WTC11 (cell line): ENCODE measurements at regions not wholly inside any gene's neighbourhood (a gene's known extent, or its start where the extent isn't known, plus 50 kb on each side); places are given as distances from the start of the nearest gene placed in this dataset.

Experiments used
- ATAC-seq: fragments of 200-7000 bp; cut with Tn5 transposase; 2 replicates; pipeline ENCODE4 v1.10.0; 2021; ENCODE audit warnings: mild to moderate bottlenecking, moderate library complexity
- CTCF ChIA-PET: fragments of 300-600 bp; sonication (Branson Sonifier 250); formaldehyde crosslinking; loops from one replicate; lab custom pipeline; 2021; ENCODE audit warnings: antibody characterized with exemption; lab: Charles Lee
- POLR2A ChIA-PET: fragments of 350-600 bp; sonication (Branson Sonifier 250); formaldehyde crosslinking; loops from one replicate; lab custom pipeline; 2021; ENCODE audit warnings: antibody characterized with exemption; lab: Charles Lee
- DNase-seq: peaks from one replicate; pipeline ENCODE4 v3.0.0; 2021; ENCODE audit warnings: low spot score
- H3K27ac Mint-ChIP-seq: 2 replicates; pipeline ENCODE4 v1.8.0; 2021; ENCODE audit warnings: mixed read lengths
- H3K27me3 Mint-ChIP-seq: 2 replicates; pipeline ENCODE4 v1.8.0; 2021; ENCODE audit warnings: low read depth, mild to moderate bottlenecking, moderate library complexity, mixed read lengths
- H3K36me3 Mint-ChIP-seq: 2 replicates; pipeline ENCODE4 v1.8.0; 2021; ENCODE audit warnings: mixed read lengths
- H3K4me1 Mint-ChIP-seq: 2 replicates; pipeline ENCODE4 v1.8.0; 2022; ENCODE audit warnings: mixed read lengths
- H3K4me3 Mint-ChIP-seq: 2 replicates; pipeline ENCODE4 v1.8.0; 2021; ENCODE audit warnings: mild to moderate bottlenecking, moderate library complexity, mixed read lengths
- H3K9me3 Mint-ChIP-seq: 2 replicates; pipeline ENCODE4 v1.8.0; 2021; ENCODE audit warnings: mixed read lengths
- AR ChIP-seq: fragments of 250-450 bp; sonication (Bioruptor Pico); IDR thresholded peaks from 2 replicates; pipeline ENCODE4 v1.9.0; 2021; ENCODE audit warnings: mild to moderate bottlenecking
- CREM ChIP-seq: sonication (generic); formaldehyde crosslinking; IDR thresholded peaks from 2 replicates; pipeline ENCODE4 v1.8.1; 2022; ENCODE audit warnings: mild to moderate bottlenecking, missing genetic modification reagents, moderate library complexity
- E2F5 ChIP-seq: sonication (generic); formaldehyde crosslinking; IDR thresholded peaks from 2 replicates; pipeline ENCODE4 v1.8.1; 2022; ENCODE audit warnings: mild to moderate bottlenecking, moderate library complexity, missing genetic modification reagents
- ESRRA ChIP-seq: sonication (generic); formaldehyde crosslinking; IDR thresholded peaks from 2 replicates; pipeline ENCODE4 v1.8.1; 2022; ENCODE audit warnings: mild to moderate bottlenecking, missing genetic modification reagents, borderline replicate concordance
- JUN ChIP-seq: sonication (generic); formaldehyde crosslinking; IDR thresholded peaks from 2 replicates; pipeline ENCODE4 v1.8.0; 2023; ENCODE audit warnings: mild to moderate bottlenecking, missing genetic modification reagents
- NR2C2 ChIP-seq: sonication (generic); formaldehyde crosslinking; IDR thresholded peaks from 2 replicates; pipeline ENCODE4 v1.8.0; 2022; ENCODE audit warnings: mild to moderate bottlenecking, missing genetic modification reagents
- PREB ChIP-seq: sonication (generic); formaldehyde crosslinking; IDR thresholded peaks from 2 replicates; pipeline ENCODE4 v1.8.1; 2022; ENCODE audit warnings: mild to moderate bottlenecking, missing genetic modification reagents, moderate library complexity, borderline replicate concordance
- SMAD3 ChIP-seq: sonication (generic); formaldehyde crosslinking; IDR thresholded peaks from 2 replicates; pipeline ENCODE4 v1.8.0; 2022; ENCODE audit warnings: missing genetic modification reagents, mild to moderate bottlenecking, borderline replicate concordance
- ZMAT4 ChIP-seq: fragments of 250-450 bp; sonication (Bioruptor Pico); IDR thresholded peaks from 2 replicates; pipeline ENCODE4 v1.9.0; 2021; ENCODE audit warnings: mild to moderate bottlenecking
- ZNF121 ChIP-seq: sonication (generic); formaldehyde crosslinking; IDR thresholded peaks from 2 replicates; pipeline ENCODE4 v1.8.0; 2023; ENCODE audit warnings: missing genetic modification reagents
- ZNF425 ChIP-seq: fragments of 250-450 bp; sonication (Bioruptor Pico); conservative IDR thresholded peaks from 2 replicates; pipeline ENCODE4 v1.9.0; 2021; ENCODE audit warnings: mild to moderate bottlenecking
- ZNF512 ChIP-seq: sonication (generic); formaldehyde crosslinking; IDR thresholded peaks from 2 replicates; pipeline ENCODE4 v1.8.1; 2022; ENCODE audit warnings: missing genetic modification reagents, borderline replicate concordance
- ZNF532 ChIP-seq: fragments of 250-450 bp; sonication (Bioruptor Pico); IDR thresholded peaks from 2 replicates; pipeline ENCODE4 v1.9.0; 2021; ENCODE audit warnings: mild to moderate bottlenecking, borderline replicate concordance

- no peak for TF ChIP-seq E2F5
Measured at GRCh38 chr11:24408202-24408601, 88.7 kb upstream of the LUZP2 start (continued).

GRCh38 chr11:24411791-24412190 is 85.1 kb upstream of the LUZP2 start:
- H3K27me3 Mint-ChIP-seq, result no peaks in the 10 kb centered on the region
- no peak overlapping the region for H3K27ac Mint-ChIP-seq
- TF ChIP-seq ESRRA (CRISPR knock-in tag) (no peak), CREM (CRISPR knock-in tag) (no peak), ZNF512 (CRISPR knock-in tag) (no peak), ZNF425 (CRISPR knock-in tag) (no peak), AR (no peak), PREB (CRISPR knock-in tag) (no peak), JUN (no peak), ZNF121 (no peak), ZMAT4 (no peak)
- H3K4me3 Mint-ChIP-seq, result no peak overlapping the region
- H3K36me3 Mint-ChIP-seq, result peaks cover 3% of the 10 kb centered on the region
- no peaks in the 10 kb centered on the region; the same call in 1 of the 2 replicates for H3K4me1 Mint-ChIP-seq
- DNase-seq, result no peak
- no peak for ATAC-seq
- CTCF ChIA-PET, result no interaction called here
- POLR2A ChIA-PET, result no interaction called here
- H3K9me3 Mint-ChIP-seq, result peaks cover 11% of the 10 kb centered on the region

GRCh38 chr11:24412722-24413121 is 84.1 kb upstream of the LUZP2 start:
- no peak for DNase-seq
- TF ChIP-seq NR2C2 (CRISPR knock-in tag) (no peak), ZNF532 (CRISPR knock-in tag) (no peak), SMAD3 (no peak)
- Mint-ChIP-seq H3K4me1 (no peaks in the 10 kb centered on the region), H3K27ac (no peak overlapping the region), H3K9me3 (peaks cover 15% of the 10 kb centered on the region), H3K36me3 (peaks cover 3% of the 10 kb centered on the region), H3K4me3 (no peak overlapping the region), H3K27me3 (no peaks in the 10 kb centered on the region)
- CTCF ChIA-PET, result no interaction called here
- POLR2A ChIA-PET, result no interaction called here
- ATAC-seq, result no peak
